ENCODE measurements at regions not wholly inside any gene's neighbourhood (a gene's known extent, or its start where the extent isn't known, plus 50 kb on each side); places are given as distances from the start of the nearest gene placed in this dataset.

DNA sequence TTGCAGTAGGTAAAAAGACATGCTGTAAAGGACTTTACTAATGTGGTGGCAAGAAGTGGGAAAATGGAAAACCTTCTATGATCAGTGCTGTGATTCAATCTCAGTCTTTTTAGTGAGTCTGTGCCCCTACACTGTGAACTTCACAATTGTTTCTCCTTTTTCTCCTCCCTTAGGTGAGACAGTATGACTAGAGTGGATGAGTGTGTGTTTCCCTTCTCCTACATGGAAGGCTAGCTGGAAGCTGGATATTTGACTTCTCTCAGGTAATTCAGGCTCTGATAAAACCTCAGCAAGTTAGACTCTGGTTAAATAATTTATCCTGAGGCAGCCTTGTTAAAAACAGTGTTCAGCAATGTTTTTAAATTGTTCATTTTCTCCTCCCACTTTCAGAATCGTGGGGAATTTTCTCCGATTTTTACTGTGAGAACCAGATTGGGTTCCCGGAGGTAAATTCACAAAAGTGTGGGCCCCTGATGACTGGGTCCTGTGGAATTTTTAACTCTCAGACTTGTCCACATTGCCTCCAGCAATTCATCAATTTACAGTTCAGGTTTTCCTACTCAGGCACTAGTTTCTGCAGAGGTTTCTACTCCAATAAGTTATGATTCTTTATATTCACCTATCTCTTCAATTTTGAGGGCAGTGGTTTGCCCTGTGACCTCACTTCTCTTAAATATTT, 149.1 kb upstream of the PIK3R1 start:
- no peak for TF ChIP-seq GATA2 (IDR thresholded peaks at IDR 0.05; ENCODE audit: low read depth, low read length)
- TF ChIP-seq GATA3 (IDR thresholded peaks at IDR 0.05; ENCODE audit: low read depth, low read length), result no peak

DNA sequence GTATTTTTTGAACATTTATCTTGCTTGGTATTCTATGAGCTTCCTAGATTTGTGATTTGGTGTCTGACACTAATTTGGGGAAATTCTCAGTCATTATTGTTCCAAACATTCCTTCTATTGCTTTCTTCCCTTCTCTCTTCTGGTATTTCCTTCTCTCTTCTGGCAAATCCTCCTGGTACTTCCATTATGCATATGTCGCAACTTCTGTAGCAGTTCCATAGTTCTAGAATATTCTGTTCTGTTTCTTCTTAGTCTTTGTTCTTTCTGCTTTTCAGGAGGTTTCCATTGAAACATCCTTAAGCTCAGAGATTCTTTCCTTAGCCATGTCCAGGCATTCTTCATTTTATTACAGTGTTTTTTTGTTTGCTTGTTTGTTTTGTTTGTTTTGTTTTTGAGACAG, 155.2 kb upstream of the PIK3R1 start:
- TF ChIP-seq GATA3 (IDR thresholded peaks at IDR 0.05; ENCODE audit: low read depth, low read length), result no peak
- no peak for TF ChIP-seq GATA2 (IDR thresholded peaks at IDR 0.05; ENCODE audit: low read depth, low read length)

DNA sequence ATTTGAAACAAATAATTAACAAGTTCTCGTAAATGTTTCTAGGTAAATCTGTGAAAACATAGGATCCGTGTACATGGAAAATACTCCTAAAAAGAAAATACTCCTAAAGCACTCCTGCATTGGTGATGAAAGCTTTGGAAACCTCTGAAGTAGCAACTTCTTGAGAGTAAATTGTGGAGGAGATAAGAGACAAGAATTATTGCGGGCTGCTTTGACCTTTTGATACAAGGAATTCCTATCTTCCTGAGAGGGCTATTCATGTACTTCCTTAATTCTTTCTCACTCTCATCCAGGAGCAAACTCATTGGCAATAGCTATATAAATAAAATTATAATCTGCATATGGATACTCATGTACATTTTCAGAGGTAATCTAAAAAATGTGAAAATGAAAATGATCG, 158.4 kb upstream of the PIK3R1 start:
- no peak for TF ChIP-seq GATA2 (IDR thresholded peaks at IDR 0.05; ENCODE audit: low read depth, low read length)
- no peak for TF ChIP-seq GATA3 (IDR thresholded peaks at IDR 0.05; ENCODE audit: low read depth, low read length)

DNA sequence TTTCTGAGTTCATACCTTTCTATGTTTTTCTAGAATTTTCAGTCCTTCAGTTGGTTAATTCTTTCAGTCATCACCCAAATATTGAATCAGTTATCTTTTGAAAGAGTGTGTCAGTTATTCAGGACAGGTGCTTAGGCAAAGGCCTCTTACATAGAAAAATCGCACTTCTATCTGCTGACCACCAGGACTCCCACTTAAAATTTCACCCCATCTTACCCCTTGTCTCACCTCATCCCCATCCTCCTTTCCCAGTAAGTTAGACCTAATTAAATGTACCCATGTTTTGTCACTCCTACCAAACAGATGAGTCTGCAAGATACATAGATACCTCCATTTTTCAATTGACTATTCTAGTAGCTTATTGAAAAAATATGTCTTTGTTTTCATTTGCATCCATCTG, 159.9 kb upstream of the PIK3R1 start:
- TF ChIP-seq GATA3 (IDR thresholded peaks at IDR 0.05; ENCODE audit: low read depth, low read length) (no peak), GATA2 (IDR thresholded peaks at IDR 0.05; ENCODE audit: low read depth, low read length) (no peak)

- no peak for TF ChIP-seq GATA3 (IDR thresholded peaks at IDR 0.05; ENCODE audit: low read depth, low read length)
- TF ChIP-seq GATA2 (IDR thresholded peaks at IDR 0.05; ENCODE audit: low read depth, low read length), result no peak
These were observed 160.9 kb upstream of the PIK3R1 start for GRCh38 chr5:68054638-68055037.

DNA sequence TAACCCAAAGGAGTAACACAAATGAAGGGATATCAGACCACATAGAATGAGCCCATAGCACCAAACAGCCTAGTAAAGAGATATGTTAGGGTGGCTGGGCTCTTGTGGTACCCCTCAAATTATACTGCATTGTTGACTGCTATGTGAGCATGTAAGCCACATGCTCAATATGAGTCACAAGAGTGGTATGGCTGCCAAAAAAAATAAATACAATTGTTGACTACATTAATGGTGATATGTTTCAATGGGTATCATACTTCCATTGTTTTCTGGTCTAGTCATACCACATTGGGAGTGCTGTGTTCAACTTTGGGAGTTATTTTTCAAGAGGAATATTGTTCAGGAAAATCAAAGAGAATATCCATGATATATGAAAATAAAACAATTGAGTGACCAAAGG, 162.4 kb upstream of the PIK3R1 start:
- TF ChIP-seq GATA2 (IDR thresholded peaks at IDR 0.05; ENCODE audit: low read depth, low read length), result no peak
- TF ChIP-seq GATA3 (IDR thresholded peaks at IDR 0.05; ENCODE audit: low read depth, low read length), result no peak

DNA sequence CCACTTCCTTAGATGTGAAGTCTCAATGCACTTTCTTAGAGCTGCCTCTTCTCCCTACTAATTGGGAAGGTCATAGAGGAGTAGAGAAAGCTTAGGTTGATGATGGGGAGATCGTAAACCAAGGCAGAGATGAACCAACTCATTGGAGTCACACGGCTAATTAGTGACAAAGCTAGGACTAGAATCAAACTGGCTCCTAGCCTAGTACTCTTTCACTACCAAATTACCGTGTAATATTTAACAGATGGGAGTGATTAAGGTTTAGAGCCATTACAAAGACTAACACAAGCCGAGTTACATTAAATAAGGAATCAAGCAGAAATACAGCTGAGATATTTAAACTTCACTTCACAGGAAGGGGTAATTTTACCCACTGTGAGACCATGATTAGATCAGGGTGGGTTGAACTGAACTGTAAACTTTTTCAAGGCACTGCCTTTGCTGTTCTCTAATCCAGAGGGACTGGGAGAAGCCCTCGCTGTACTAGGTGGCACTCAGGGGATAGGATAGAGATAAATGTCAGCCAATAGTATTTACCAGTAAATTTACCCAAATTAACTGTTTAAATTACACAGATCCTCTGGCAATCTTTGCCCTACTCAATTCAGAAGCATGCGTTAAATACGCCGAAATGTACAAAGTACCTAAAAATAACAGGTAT, 166.4 kb upstream of the PIK3R1 start:
- TF ChIP-seq GATA3 (IDR thresholded peaks at IDR 0.05; ENCODE audit: low read depth, low read length), result no peak
- no peak for TF ChIP-seq GATA2 (IDR thresholded peaks at IDR 0.05; ENCODE audit: low read depth, low read length)

GRCh38 chr5:68048516-68048915, 167.0 kb upstream of the PIK3R1 start:
- TF ChIP-seq GATA2 (IDR thresholded peaks at IDR 0.05; ENCODE audit: low read depth, low read length), result no peak
- no peak for TF ChIP-seq GATA3 (IDR thresholded peaks at IDR 0.05; ENCODE audit: low read depth, low read length)

DNA sequence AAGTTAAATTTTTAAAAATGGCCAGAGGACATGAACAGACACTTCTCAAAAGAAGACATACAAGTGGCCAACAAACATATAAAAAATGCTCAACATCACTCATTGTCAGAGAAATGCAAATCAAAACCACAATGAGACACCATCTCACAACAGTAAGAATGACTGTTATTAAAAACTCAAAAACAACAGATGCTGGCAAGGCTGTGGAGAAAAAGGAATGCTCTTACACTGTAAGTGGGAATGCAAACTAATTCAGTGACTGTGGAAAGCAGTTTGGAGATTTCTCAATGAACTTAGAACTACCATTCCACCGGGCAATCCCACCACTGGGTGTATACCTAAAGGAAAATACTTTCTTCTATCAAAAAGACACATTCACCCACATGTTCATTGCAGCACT, 168.5 kb upstream of the PIK3R1 start:
- TF ChIP-seq GATA3 (IDR thresholded peaks at IDR 0.05; ENCODE audit: low read depth, low read length), result no peak
- no peak for TF ChIP-seq GATA2 (IDR thresholded peaks at IDR 0.05; ENCODE audit: low read depth, low read length)

GRCh38 chr5:68046445-68046844, 169.1 kb upstream of the PIK3R1 start:
- TF ChIP-seq GATA3 (IDR thresholded peaks at IDR 0.05; ENCODE audit: low read depth, low read length), result no peak
- TF ChIP-seq GATA2 (IDR thresholded peaks at IDR 0.05; ENCODE audit: low read depth, low read length), result no peak

GRCh38 chr5:68041293-68041692, 174.3 kb upstream of the PIK3R1 start:
- no peak for TF ChIP-seq GATA3 (IDR thresholded peaks at IDR 0.05; ENCODE audit: low read depth, low read length)
- TF ChIP-seq GATA2 (IDR thresholded peaks at IDR 0.05; ENCODE audit: low read depth, low read length), result no peak

DNA sequence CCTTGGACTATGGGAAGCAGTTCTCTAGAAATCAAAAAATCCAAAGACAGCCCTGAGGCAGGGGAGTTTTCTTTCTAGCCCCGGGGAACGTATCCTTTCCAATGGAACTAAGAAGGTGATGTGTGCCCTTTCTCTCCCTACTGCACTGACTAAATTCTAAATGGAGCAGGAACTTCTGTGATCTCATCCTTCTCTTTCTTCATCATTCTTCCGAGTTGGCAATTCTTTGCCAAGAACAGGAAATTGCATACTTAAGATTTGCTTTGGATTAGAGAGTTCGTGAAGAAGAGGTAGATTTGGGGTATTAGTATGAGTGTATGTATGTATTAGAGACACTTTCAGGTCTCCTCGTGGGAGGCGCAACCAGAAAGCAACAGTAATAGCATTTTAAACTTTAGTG, 178.0 kb upstream of the PIK3R1 start:
- TF ChIP-seq GATA3 (IDR thresholded peaks at IDR 0.05; ENCODE audit: low read depth, low read length) (no peak), GATA2 (IDR thresholded peaks at IDR 0.05; ENCODE audit: low read depth, low read length) (no peak)

DNA sequence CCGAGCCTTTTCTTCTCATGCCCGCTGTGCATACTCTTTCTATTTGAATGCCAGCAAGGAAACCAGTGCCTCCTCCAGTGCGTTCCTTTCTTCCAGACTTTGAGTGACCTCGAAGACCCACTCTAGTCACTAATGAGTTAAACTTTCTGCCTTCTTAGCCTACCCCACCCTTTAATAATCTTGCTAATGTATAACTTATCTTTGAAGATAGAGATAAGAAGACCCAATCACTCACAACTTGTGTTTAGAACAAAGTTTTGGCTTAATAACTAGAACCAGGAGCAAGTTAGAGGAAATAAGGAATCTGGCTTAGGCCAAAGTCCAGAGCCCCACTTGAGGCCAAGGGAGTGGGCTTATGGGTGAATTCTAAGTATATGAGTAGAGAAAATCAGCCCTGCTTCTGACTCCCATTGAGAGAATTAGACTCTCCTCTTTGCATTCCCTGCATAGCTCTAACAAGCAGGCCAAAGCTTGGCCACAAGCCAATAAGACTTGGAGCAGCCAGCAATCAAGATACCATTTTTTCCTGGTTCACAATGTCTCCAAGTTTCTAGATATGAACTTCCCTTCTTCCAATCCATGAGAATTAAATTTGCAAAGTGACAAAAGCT, 181.5 kb upstream of the PIK3R1 start:
- no peak for TF ChIP-seq GATA3 (IDR thresholded peaks at IDR 0.05; ENCODE audit: low read depth, low read length)
- no peak for TF ChIP-seq GATA2 (IDR thresholded peaks at IDR 0.05; ENCODE audit: low read depth, low read length)

- TF ChIP-seq GATA3 (IDR thresholded peaks at IDR 0.05; ENCODE audit: low read depth, low read length), result no peak
- TF ChIP-seq GATA2 (IDR thresholded peaks at IDR 0.05; ENCODE audit: low read depth, low read length), result no peak
These were observed 182.5 kb upstream of the PIK3R1 start for GRCh38 chr5:68033029-68033428.

DNA sequence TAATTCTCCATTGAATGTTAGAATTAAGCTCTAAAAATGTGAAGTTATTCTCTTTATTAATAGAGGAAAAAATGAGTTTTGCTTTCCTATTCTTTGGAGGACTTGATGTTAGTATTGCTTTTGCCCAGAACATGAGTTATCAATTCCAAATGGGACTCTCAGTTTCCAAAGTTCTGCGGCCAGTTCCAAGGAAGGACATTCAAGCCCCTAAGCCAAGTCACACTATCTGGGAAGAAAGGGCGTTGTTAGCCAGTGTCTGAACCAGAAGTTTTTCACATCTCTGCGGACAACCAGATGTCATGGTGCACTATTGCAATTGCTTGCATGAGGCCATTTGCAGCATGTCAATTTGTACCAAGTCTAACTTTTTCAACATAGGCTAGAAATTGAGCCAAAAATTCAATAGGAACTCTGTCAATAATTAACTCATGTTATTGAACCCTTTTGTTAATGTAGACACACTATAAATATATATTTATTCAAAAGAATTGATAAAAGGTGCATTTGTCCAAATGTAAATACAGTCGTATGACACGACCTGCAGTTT, 183.3 kb upstream of the PIK3R1 start:
- TF ChIP-seq GATA2 (IDR thresholded peaks at IDR 0.05; ENCODE audit: low read depth, low read length) (no peak), GATA3 (IDR thresholded peaks at IDR 0.05; ENCODE audit: low read depth, low read length) (no peak)
